ENCODE measurements at regions not wholly inside any gene's neighbourhood (a gene's known extent, or its start where the extent isn't known, plus 50 kb on each side); places are given as distances from the start of the nearest gene placed in this dataset.

GRCh38 chr3:124043023-124043422 is 51.1 kb upstream of the ROPN1 start:
- Histone ChIP-seq H3K36me3 (ENCODE audit: insufficient read depth, low read length) (no peaks in the 10 kb centered on the region), H3K9me3 (ENCODE audit: low read length) (no peaks in the 10 kb centered on the region), H3K4me3 (ENCODE audit: low read length) (no peak overlapping the region), H3K4me2 (ENCODE audit: low read depth, low read length, poor library complexity, severe bottlenecking) (no peak overlapping the region), H3K79me2 (ENCODE audit: low read length) (no peaks in the 10 kb centered on the region), H3K4me1 (ENCODE audit: low read length) (no peaks in the 10 kb centered on the region), H3K9ac (ENCODE audit: low read length) (no peak overlapping the region), H3K27me3 (ENCODE audit: low read length) (no peaks in the 10 kb centered on the region), H2AFZ (ENCODE audit: low read length) (no peak overlapping the region), H3K27ac (ENCODE audit: low read length) (no peak overlapping the region), H4K20me1 (ENCODE audit: insufficient read depth, low read depth, low read length) (no peaks in the 10 kb centered on the region), H3K9me2 (replicated peaks; ENCODE audit: insufficient read depth, low read length) (no peaks in the 10 kb centered on the region)
- peak; percentile 17 for DNase-seq

GRCh38 chr3:124044956-124045355 is 53.0 kb upstream of the ROPN1 start:
- DNase-seq, result no peak
- Histone ChIP-seq H3K4me1 (ENCODE audit: low read length) (no peaks in the 10 kb centered on the region), H3K9me3 (ENCODE audit: low read length) (no peaks in the 10 kb centered on the region), H3K27me3 (ENCODE audit: low read length) (no peaks in the 10 kb centered on the region), H3K4me2 (ENCODE audit: low read depth, low read length, poor library complexity, severe bottlenecking) (no peak overlapping the region), H3K9me2 (replicated peaks; ENCODE audit: insufficient read depth, low read length) (no peaks in the 10 kb centered on the region), H4K20me1 (ENCODE audit: insufficient read depth, low read depth, low read length) (no peaks in the 10 kb centered on the region), H2AFZ (ENCODE audit: low read length) (no peak overlapping the region), H3K79me2 (ENCODE audit: low read length) (no peaks in the 10 kb centered on the region), H3K36me3 (ENCODE audit: insufficient read depth, low read length) (no peaks in the 10 kb centered on the region), H3K4me3 (ENCODE audit: low read length) (no peak overlapping the region), H3K9ac (ENCODE audit: low read length) (no peak overlapping the region), H3K27ac (ENCODE audit: low read length) (no peak overlapping the region)

GRCh38 chr3:124048967-124049798 is 57.3 kb upstream of the ROPN1 start:
- no peak for DNase-seq
- no peak overlapping the region for H2AFZ ChIP-seq (ENCODE audit: low read length)
- no peaks in the 10 kb centered on the region for H4K20me1 ChIP-seq (ENCODE audit: insufficient read depth, low read depth, low read length)
- no peaks in the 10 kb centered on the region for H3K9me2 ChIP-seq (replicated peaks; ENCODE audit: insufficient read depth, low read length)
- no peaks in the 10 kb centered on the region for H3K79me2 ChIP-seq (ENCODE audit: low read length)
- H3K4me2 ChIP-seq (ENCODE audit: low read depth, low read length, poor library complexity, severe bottlenecking), result no peak overlapping the region
- no peak overlapping the region for H3K27ac ChIP-seq (ENCODE audit: low read length)
- H3K27me3 ChIP-seq (ENCODE audit: low read length), result no peaks in the 10 kb centered on the region
- no peaks in the 10 kb centered on the region for H3K36me3 ChIP-seq (ENCODE audit: insufficient read depth, low read length)
- no peak overlapping the region for H3K9ac ChIP-seq (ENCODE audit: low read length)
- H3K4me1 ChIP-seq (ENCODE audit: low read length), result no peaks in the 10 kb centered on the region
- no peaks in the 10 kb centered on the region for H3K9me3 ChIP-seq (ENCODE audit: low read length)
- H3K4me3 ChIP-seq (ENCODE audit: low read length), result no peak overlapping the region

GRCh38 chr3:124051636-124052035 is 59.7 kb upstream of the ROPN1 start:
- H3K27me3 ChIP-seq (ENCODE audit: low read length), result no peaks in the 10 kb centered on the region
- H3K27ac ChIP-seq (ENCODE audit: low read length), result no peak overlapping the region
- no peak overlapping the region for H2AFZ ChIP-seq (ENCODE audit: low read length)
- no peak overlapping the region for H3K9ac ChIP-seq (ENCODE audit: low read length)
- DNase-seq, result no peak
- no peaks in the 10 kb centered on the region for H3K79me2 ChIP-seq (ENCODE audit: low read length)
- no peak overlapping the region for H3K4me2 ChIP-seq (ENCODE audit: low read depth, low read length, poor library complexity, severe bottlenecking)
- no peaks in the 10 kb centered on the region for H3K9me3 ChIP-seq (ENCODE audit: low read length)
- H3K4me3 ChIP-seq (ENCODE audit: low read length), result no peak overlapping the region
- no peaks in the 10 kb centered on the region for H4K20me1 ChIP-seq (ENCODE audit: insufficient read depth, low read depth, low read length)
- H3K36me3 ChIP-seq (ENCODE audit: insufficient read depth, low read length), result no peaks in the 10 kb centered on the region
- H3K9me2 ChIP-seq (replicated peaks; ENCODE audit: insufficient read depth, low read length), result no peaks in the 10 kb centered on the region
- no peaks in the 10 kb centered on the region for H3K4me1 ChIP-seq (ENCODE audit: low read length)

GRCh38 chr3:124053871-124054270 is 61.9 kb upstream of the ROPN1 start:
- Histone ChIP-seq H3K9me3 (ENCODE audit: low read length) (no peaks in the 10 kb centered on the region), H3K27me3 (ENCODE audit: low read length) (no peaks in the 10 kb centered on the region), H3K9me2 (replicated peaks; ENCODE audit: insufficient read depth, low read length) (no peaks in the 10 kb centered on the region), H3K4me1 (ENCODE audit: low read length) (no peaks in the 10 kb centered on the region), H3K4me2 (ENCODE audit: low read depth, low read length, poor library complexity, severe bottlenecking) (no peak overlapping the region), H3K27ac (ENCODE audit: low read length) (no peak overlapping the region), H3K79me2 (ENCODE audit: low read length) (no peaks in the 10 kb centered on the region), H2AFZ (ENCODE audit: low read length) (no peak overlapping the region), H4K20me1 (ENCODE audit: insufficient read depth, low read depth, low read length) (no peaks in the 10 kb centered on the region), H3K9ac (ENCODE audit: low read length) (no peak overlapping the region), H3K4me3 (ENCODE audit: low read length) (no peak overlapping the region), H3K36me3 (ENCODE audit: insufficient read depth, low read length) (no peaks in the 10 kb centered on the region)
- DNase-seq, result no peak

- no peak overlapping the region for H2AFZ ChIP-seq (ENCODE audit: low read length)
Observed at GRCh38 chr3:124056846-124057245, 64.9 kb upstream of the ROPN1 start.

GRCh38 chr3:124057420-124057819 is 65.5 kb upstream of the ROPN1 start:
- H3K36me3 ChIP-seq (ENCODE audit: insufficient read depth, low read length), result no peaks in the 10 kb centered on the region

More at GRCh38 chr3:124056846-124057245, 64.9 kb upstream of the ROPN1 start:
- H4K20me1 ChIP-seq (ENCODE audit: insufficient read depth, low read depth, low read length), result no peaks in the 10 kb centered on the region
- no peak overlapping the region for H3K4me3 ChIP-seq (ENCODE audit: low read length)
- H3K27ac ChIP-seq (ENCODE audit: low read length), result no peak overlapping the region
- H3K36me3 ChIP-seq (ENCODE audit: insufficient read depth, low read length), result no peaks in the 10 kb centered on the region
- no peak overlapping the region for H3K4me2 ChIP-seq (ENCODE audit: low read depth, low read length, poor library complexity, severe bottlenecking)
- H3K4me1 ChIP-seq (ENCODE audit: low read length), result no peaks in the 10 kb centered on the region
- H3K9me2 ChIP-seq (replicated peaks; ENCODE audit: insufficient read depth, low read length), result no peaks in the 10 kb centered on the region
- no peaks in the 10 kb centered on the region for H3K27me3 ChIP-seq (ENCODE audit: low read length)
- H3K9me3 ChIP-seq (ENCODE audit: low read length), result no peaks in the 10 kb centered on the region
- no peak overlapping the region for H3K9ac ChIP-seq (ENCODE audit: low read length)
- no peak for DNase-seq
- H3K79me2 ChIP-seq (ENCODE audit: low read length), result no peaks in the 10 kb centered on the region

GRCh38 chr3:124059580-124059979 is 67.7 kb upstream of the ROPN1 start:
- H3K4me1 ChIP-seq (ENCODE audit: low read length), result no peaks in the 10 kb centered on the region
- DNase-seq, result no peak
- H3K27me3 ChIP-seq (ENCODE audit: low read length), result no peaks in the 10 kb centered on the region
- H3K9ac ChIP-seq (ENCODE audit: low read length), result no peak overlapping the region
- no peak overlapping the region for H2AFZ ChIP-seq (ENCODE audit: low read length)
- H3K9me3 ChIP-seq (ENCODE audit: low read length), result no peaks in the 10 kb centered on the region
- H3K36me3 ChIP-seq (ENCODE audit: insufficient read depth, low read length), result no peaks in the 10 kb centered on the region
- no peaks in the 10 kb centered on the region for H4K20me1 ChIP-seq (ENCODE audit: insufficient read depth, low read depth, low read length)
- no peak overlapping the region for H3K4me2 ChIP-seq (ENCODE audit: low read depth, low read length, poor library complexity, severe bottlenecking)
- no peak overlapping the region for H3K27ac ChIP-seq (ENCODE audit: low read length)
- no peaks in the 10 kb centered on the region for H3K79me2 ChIP-seq (ENCODE audit: low read length)
- no peak overlapping the region for H3K4me3 ChIP-seq (ENCODE audit: low read length)
- H3K9me2 ChIP-seq (replicated peaks; ENCODE audit: insufficient read depth, low read length), result no peaks in the 10 kb centered on the region

More at GRCh38 chr3:124057420-124057819, 65.5 kb upstream of the ROPN1 start:
- H3K4me3 ChIP-seq (ENCODE audit: low read length), result no peak overlapping the region
- H3K9me3 ChIP-seq (ENCODE audit: low read length), result no peaks in the 10 kb centered on the region
- no peaks in the 10 kb centered on the region for H3K79me2 ChIP-seq (ENCODE audit: low read length)
- no peak overlapping the region for H3K9ac ChIP-seq (ENCODE audit: low read length)
- H2AFZ ChIP-seq (ENCODE audit: low read length), result no peak overlapping the region
- no peaks in the 10 kb centered on the region for H3K27me3 ChIP-seq (ENCODE audit: low read length)
- DNase-seq, result no peak
- no peaks in the 10 kb centered on the region for H3K9me2 ChIP-seq (replicated peaks; ENCODE audit: insufficient read depth, low read length)
- H3K4me1 ChIP-seq (ENCODE audit: low read length), result no peaks in the 10 kb centered on the region
- no peak overlapping the region for H3K4me2 ChIP-seq (ENCODE audit: low read depth, low read length, poor library complexity, severe bottlenecking)
- H4K20me1 ChIP-seq (ENCODE audit: insufficient read depth, low read depth, low read length), result no peaks in the 10 kb centered on the region
- no peak overlapping the region for H3K27ac ChIP-seq (ENCODE audit: low read length)

All from Karpas-422 (cell line).